Stomach (tissue), 8 donors: ENCODE measurements at regions not wholly inside any gene's neighbourhood (a gene's known extent, or its start where the extent isn't known, plus 50 kb on each side); places are given as distances from the start of the nearest gene placed in this dataset.

Experiments used
- DNase-seq, 2 donors: peaks; one replicate each; pipeline versions ENCODE4 v3.0.0 to v3.0.0-alpha.2; 2013 to 2019
- H3K27ac ChIP-seq, 5 donors: fragments of 200-600 bp in 4 of 5; sonication (generic) in 4 of 5; one replicate each; pipeline ENCODE4 v1.5.1; 2013 to 2019; ENCODE audit warnings: mild to moderate bottlenecking in 1 of 5, moderate library complexity in 1 of 5
- H3K27me3 ChIP-seq, 3 donors: fragments of 200-600 bp; sonication (generic); one replicate each; pipeline ENCODE4 v1.5.1; 2017 to 2019; ENCODE audit warnings: mixed run types in 1 of 3
- H3K36me3 ChIP-seq, 4 donors: fragments of 200-600 bp; sonication (generic); 1 replicate in 3 of 4; 2 replicates in 1 of 4; pipeline ENCODE4 v1.5.1; 2016 to 2019
- H3K4me1 ChIP-seq, 4 donors: fragments of 200-600 bp; sonication (generic); one replicate each; pipeline ENCODE4 v1.5.1; 2016 to 2019
- H3K4me3 ChIP-seq, 4 donors: fragments of 200-600 bp; sonication (generic) in 3 of 4; one replicate each; pipeline ENCODE4 v1.5.1; 2016 to 2019; ENCODE audit warnings: mild to moderate bottlenecking in 1 of 4
- H3K9me3 ChIP-seq, 4 donors: fragments of 200-600 bp; sonication (generic); one replicate each; pipeline ENCODE4 v1.5.1; 2016 to 2019
- CTCF ChIP-seq, 7 experiments: fragments of 450-650 bp in 4 of 7; fragments of 200-600 bp in 3 of 7; sonication (generic) in 3 of 7; IDR thresholded peaks; one replicate each; pipeline ENCODE4 v1.5.1; 2016 to 2019; ENCODE audit warnings: antibody characterized with exemption in 7 of 7, control low read depth in 2 of 7, mild to moderate bottlenecking in 1 of 7
- EP300 ChIP-seq: sonication (generic); formaldehyde crosslinking; IDR thresholded peaks from one replicate; pipeline ENCODE4 v1.6.1; 2017; ENCODE audit warnings: antibody characterized with exemption
- POLR2A ChIP-seq, 4 donors: fragments of 450-650 bp; IDR thresholded peaks; one replicate each; pipeline ENCODE4 v1.6.1; 2016; ENCODE audit warnings: antibody characterized with exemption in 4 of 4, control low read depth in 2 of 4, mild to moderate bottlenecking in 1 of 4, moderate library complexity in 1 of 4
- POLR2AphosphoS5 ChIP-seq, 3 donors: sonication (generic); formaldehyde crosslinking; IDR thresholded peaks; one replicate each; pipeline ENCODE4 v1.6.1; 2016; ENCODE audit warnings: antibody characterized with exemption in 3 of 3
- WGBS, 5 donors: extraction: QIAGEN DNeasy Blood & Tissue Kit in 3 of 5; methylation state at CpG; one replicate each; pipeline versions ENCODE4 v1.1.5 to v1.1.7; 2013 to 2018; 5-methylcytosine and 5-hydroxymethylcytosine counted together
- intact Hi-C: fragments of 100-400 bp; cut with DNase I; formaldehyde crosslinking; loops from one replicate; pipeline ENCODE4 v1.15.1; 2023; ENCODE audit warnings: low total_unique reads
- donor health status: healthy with polysubstance abuse.
- donor health status: Bipolar disorder and iron deficiency.
- donor health status: healthy.

- Histone ChIP-seq H3K4me3 (no peak overlapping the region), H3K27ac (no peak overlapping the region), H3K36me3 (no peaks in the 10 kb centered on the region), H3K4me1 (no peaks in the 10 kb centered on the region), H3K27me3 (peaks cover 0 to 4% (median 0%) of the 10 kb centered on the region in 3 donors), H3K9me3 (no peaks in the 10 kb centered on the region)
- intact Hi-C loops: no loop called here
- TF ChIP-seq EP300 (no peak), POLR2AphosphoS5 (IDR thresholded peaks at IDR 0.05) (no peak), CTCF (IDR thresholded peaks at IDR 0.05) (no peak), POLR2A (IDR thresholded peaks at IDR 0.05) (no peak)
- DNase-seq: no peak
- 84 to 93% (median 88%) methylated on average over 1 of the region's 1 CpG for WGBS, 5 donors
These were observed 168.6 kb downstream of the FGF18 start for GRCh38 chr5:171588046-171588445.

GRCh38 chr5:171588790-171589189 lies 169.3 kb downstream of the FGF18 start:
- H3K27ac ChIP-seq: no peak overlapping the region
- TF ChIP-seq POLR2A (IDR thresholded peaks at IDR 0.05) (no peak), POLR2AphosphoS5 (IDR thresholded peaks at IDR 0.05) (no peak), CTCF (IDR thresholded peaks at IDR 0.05) (no peak), EP300 (no peak)
- no peaks in the 10 kb centered on the region for H3K36me3 ChIP-seq
- intact Hi-C loops: no loop called here
- no peaks in the 10 kb centered on the region for H3K4me1 ChIP-seq
- peaks cover 0 to 4% (median 0%) of the 10 kb centered on the region in 3 donors for H3K27me3 ChIP-seq
- H3K9me3 ChIP-seq: no peaks in the 10 kb centered on the region
- H3K4me3 ChIP-seq: no peak overlapping the region
- no peak for DNase-seq
- 74 to 92% (median 84%) methylated on average over 8 of the region's 8 CpGs for WGBS, 5 donors

- no peak overlapping the region for H3K4me3 ChIP-seq
- TF ChIP-seq POLR2A (IDR thresholded peaks at IDR 0.05): no peak
- TF ChIP-seq POLR2AphosphoS5 (IDR thresholded peaks at IDR 0.05): no peak
- no peak for TF ChIP-seq EP300
- no peak for TF ChIP-seq CTCF (IDR thresholded peaks at IDR 0.05)
- 84 to 90% (median 87%) methylated on average over 11 of the region's 11 CpGs for WGBS, 5 donors
- H3K9me3 ChIP-seq: no peaks in the 10 kb centered on the region
- H3K4me1 ChIP-seq: no peaks in the 10 kb centered on the region
- no peak overlapping the region for H3K27ac ChIP-seq
- H3K36me3 ChIP-seq: no peaks in the 10 kb centered on the region
- H3K27me3 ChIP-seq: peaks cover 0 to 4% (median 0%) of the 10 kb centered on the region in 3 donors
- no peak for DNase-seq
- intact Hi-C loops: no loop called here
These were observed 170.0 kb downstream of the FGF18 start for GRCh38 chr5:171589461-171589860.

GRCh38 chr5:171592076-171592475 lies 172.6 kb downstream of the FGF18 start:
- WGBS, 5 donors: 86 to 95% (median 90%) methylated on average over 5 of the region's 5 CpGs
- no peak overlapping the region for H3K4me3 ChIP-seq
- TF ChIP-seq EP300 (no peak), POLR2AphosphoS5 (IDR thresholded peaks at IDR 0.05) (no peak), CTCF (IDR thresholded peaks at IDR 0.05) (no peak), POLR2A (IDR thresholded peaks at IDR 0.05) (no peak)
- H3K36me3 ChIP-seq: no peaks in the 10 kb centered on the region
- H3K4me1 ChIP-seq: no peaks in the 10 kb centered on the region
- DNase-seq: no peak
- intact Hi-C loops: no loop called here
- H3K27ac ChIP-seq: no peak overlapping the region
- H3K9me3 ChIP-seq: no peaks in the 10 kb centered on the region
- H3K27me3 ChIP-seq: peaks cover 0 to 15% (median 0%) of the 10 kb centered on the region in 3 donors
